CD4-positive, alpha-beta T cell treated with Interferon alpha-2 for 1 hour (primary cell): ENCODE measurements at regions not wholly inside any gene's neighbourhood (a gene's known extent, or its start where the extent isn't known, plus 50 kb on each side); places are given as distances from the start of the nearest gene placed in this dataset.

Source experiments
- DNase-seq, 2 donors: peaks; one replicate each; pipeline ENCODE4 v3.0.0-alpha.2; 2020 to 2022

DNA sequence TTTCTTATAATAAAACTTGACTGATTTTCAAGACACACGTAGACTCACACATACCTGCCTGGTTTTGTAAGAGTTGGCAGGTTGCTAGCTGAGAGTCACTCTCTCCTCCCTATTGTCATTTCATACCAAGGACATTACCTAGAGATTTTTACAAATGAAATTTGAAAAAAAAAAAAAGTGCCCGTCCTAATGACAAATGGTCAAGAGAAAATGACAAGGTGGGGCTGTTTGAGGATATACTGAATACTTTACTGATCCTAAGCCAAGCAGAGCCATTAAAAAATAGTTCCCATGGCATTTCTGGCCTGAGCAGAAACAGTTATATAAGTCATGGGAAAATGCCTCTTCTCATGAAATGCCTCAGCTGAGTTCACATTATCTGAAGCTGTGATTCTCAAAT is 150.2 kb downstream of the DYRK2 start:
- no peak for DNase-seq

DNA sequence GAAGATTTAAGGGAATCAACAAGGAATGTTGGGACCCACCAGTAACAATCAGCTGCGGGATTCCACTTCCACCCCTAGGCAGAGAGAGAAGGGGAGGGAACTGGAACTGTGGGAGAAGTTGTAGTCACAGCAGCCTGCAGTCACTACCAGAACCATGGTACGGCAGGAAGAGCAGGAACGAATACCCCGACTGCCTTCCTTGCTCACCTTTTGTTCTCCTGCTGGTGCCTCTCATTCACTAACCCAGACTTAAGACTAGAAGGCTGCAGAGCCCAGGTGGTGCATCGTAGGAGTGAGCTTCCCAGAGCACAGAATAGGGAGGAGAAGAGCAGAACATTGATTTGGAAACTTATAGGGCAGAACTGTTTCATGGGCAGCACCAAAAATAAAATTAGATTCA is 154.2 kb downstream of the DYRK2 start:
- DNase-seq, result no peak

DNA sequence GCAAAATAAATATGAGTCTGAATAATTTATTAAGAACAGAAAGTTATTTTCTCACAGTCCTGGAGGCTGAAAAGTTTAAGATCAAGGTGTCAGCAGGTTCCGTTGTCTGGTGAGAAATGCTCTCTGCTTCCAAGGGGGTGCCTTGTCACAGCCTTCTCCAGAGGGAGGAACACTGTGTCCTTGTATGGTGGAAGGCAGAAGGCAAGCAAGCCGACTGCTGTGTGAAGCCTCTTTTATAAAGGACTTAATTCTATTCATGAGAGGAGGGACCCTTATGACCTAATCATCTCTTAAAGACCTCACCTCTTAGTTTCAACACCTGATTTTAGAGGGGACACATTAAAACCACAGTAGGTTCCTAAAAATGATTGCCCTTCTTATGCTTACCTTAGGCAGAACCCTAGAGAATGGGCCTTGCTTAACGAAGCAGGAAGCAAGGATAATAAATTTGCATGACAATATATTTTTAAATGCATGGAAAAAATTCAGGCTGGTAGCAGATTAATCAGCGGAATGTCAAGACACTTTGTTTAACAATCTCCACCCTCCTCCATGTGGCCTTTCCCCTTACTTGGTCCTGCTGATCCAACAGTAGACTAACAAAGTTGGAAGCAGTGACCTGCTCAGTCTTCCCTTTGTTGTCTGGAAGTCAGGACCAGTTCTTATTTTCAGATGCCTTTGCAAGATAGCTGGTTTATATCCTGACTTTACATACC is 154.9 kb downstream of the DYRK2 start:
- DNase-seq, result no peak

- DNase-seq, result peak; percentile 2 to 46
Observed at GRCh38 chr12:67804168-67804567, 155.6 kb downstream of the DYRK2 start.

- no peak for DNase-seq
Observed at GRCh38 chr12:67807814-67808213, 159.3 kb downstream of the DYRK2 start.

DNA sequence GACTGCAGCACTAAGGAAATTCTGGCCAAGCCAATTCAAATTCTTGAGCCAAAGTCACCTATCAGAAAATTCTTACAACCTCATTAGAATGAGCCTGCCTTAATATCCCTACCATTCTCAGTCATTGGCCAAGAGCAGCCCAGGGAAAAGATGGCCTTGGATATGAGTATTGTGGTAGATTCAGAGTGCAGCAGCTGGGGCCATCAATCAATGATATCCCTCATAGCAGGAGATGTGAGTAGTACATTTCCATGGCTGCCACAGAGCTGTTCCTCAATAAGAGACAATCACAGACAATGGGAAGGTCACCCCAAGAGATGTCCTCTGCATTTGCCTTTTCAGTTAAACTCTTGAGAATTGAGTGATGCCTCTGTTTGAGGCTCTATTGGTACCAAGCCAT is 161.6 kb downstream of the DYRK2 start:
- DNase-seq, result no peak

- no peak for DNase-seq
Observed at GRCh38 chr12:67811437-67812361, 163.2 kb downstream of the DYRK2 start.

GRCh38 chr12:67813456-67813904 is 164.9 kb downstream of the DYRK2 start:
- DNase-seq, result no peak

GRCh38 chr12:67816269-67816668 is 167.7 kb downstream of the DYRK2 start:
- DNase-seq, result no peak

DNA sequence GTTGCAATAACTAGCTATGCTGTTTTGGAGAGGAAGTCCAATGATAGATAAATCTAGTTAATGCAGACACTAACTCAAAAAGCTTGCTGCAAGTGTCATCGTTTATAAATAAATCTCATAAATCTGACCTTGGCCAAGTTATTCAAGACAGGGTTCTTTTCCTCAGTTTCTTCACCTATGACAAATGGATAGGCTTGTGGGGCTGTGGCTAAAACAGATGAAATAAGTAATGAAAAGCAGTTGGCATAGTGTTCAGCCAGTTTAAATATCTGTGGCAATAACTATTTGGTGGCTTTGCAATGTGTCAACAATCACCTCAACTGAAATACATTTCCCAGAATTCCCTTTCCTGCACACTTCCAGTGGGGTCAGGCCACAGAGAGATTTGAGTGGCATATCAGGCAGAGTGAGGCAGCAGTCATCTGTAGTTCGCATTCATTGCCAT is 169.9 kb downstream of the DYRK2 start:
- DNase-seq, result no peak

GRCh38 chr12:67819902-67820301 is 169.3 kb upstream of the IFNG-AS1 start:
- no peak for DNase-seq

DNA sequence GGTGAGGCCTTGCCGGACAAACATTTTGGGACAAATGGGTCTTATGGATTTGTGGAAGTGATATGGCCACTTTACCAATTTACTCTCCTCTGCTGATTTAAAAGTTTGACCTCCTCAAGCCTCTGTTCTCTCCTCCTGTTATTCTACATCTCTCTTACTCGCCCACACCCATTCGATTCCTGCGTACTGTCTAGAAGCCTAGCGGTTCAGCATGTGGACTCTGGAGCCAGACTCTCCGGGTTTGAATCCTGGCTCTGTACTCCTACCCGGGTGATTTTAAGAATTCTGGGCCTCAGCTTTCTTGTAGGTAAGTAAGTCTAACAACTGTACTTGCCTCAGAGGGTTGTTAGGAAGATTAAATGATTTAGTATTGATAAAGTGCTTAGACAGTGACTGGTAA is 168.6 kb upstream of the IFNG-AS1 start:
- DNase-seq, result no peak

GRCh38 chr12:67822826-67823225 is 166.4 kb upstream of the IFNG-AS1 start:
- no peak for DNase-seq

DNA sequence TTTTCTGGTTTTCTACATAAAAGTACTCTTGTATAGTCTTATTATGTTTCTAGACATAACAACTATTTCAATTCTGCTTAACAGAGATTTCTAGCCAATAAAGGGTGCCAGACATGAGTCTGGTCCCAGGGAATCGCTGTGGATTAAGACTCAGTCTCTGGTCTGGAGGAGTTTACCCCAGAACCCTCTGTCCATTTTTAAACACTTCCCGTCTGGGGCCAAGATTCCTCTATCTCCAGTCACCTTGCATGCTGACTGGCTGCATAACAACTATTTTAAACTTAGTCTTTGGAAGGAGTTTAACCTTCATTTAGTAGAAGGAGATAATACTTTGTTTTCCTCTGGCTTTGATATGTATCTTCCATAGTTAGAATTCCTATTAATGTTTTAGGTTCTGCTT is 163.1 kb upstream of the IFNG-AS1 start:
- DNase-seq, result no peak

- DNase-seq, result no peak
Observed at GRCh38 chr12:67826946-67827720, 162.1 kb upstream of the IFNG-AS1 start.

GRCh38 chr12:67827820-67828383 is 161.3 kb upstream of the IFNG-AS1 start:
- peak in 1 of 2 donors; percentile 21 for DNase-seq

- DNase-seq, result no peak
Observed at GRCh38 chr12:67829896-67830295, 159.4 kb upstream of the IFNG-AS1 start.

DNA sequence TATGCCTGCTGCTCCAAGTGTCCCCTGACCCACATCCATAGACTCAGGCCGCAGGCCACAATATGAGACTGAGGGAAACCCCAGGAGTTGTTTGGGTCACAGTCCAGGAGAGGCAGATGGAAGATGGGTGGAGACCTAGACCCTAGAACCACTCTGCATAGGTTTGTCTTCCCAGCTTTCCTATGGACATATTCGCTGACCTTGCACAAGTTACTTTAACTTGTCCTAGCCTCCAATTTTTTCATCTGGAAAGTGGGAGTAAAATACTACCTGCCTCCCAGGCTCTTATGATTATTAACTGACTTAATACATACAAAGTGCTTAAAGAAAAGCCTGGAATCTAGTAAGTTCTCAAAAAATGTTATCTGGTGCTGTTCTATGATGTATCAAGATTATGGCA is 157.1 kb upstream of the IFNG-AS1 start:
- DNase-seq, result no peak

- no peak for DNase-seq
Observed at GRCh38 chr12:67833602-67834001, 155.6 kb upstream of the IFNG-AS1 start.

- DNase-seq, result no peak
Observed at GRCh38 chr12:67837876-67838275, 151.4 kb upstream of the IFNG-AS1 start.

GRCh38 chr12:67842124-67842523 is 147.1 kb upstream of the IFNG-AS1 start:
- DNase-seq, result no peak

DNA sequence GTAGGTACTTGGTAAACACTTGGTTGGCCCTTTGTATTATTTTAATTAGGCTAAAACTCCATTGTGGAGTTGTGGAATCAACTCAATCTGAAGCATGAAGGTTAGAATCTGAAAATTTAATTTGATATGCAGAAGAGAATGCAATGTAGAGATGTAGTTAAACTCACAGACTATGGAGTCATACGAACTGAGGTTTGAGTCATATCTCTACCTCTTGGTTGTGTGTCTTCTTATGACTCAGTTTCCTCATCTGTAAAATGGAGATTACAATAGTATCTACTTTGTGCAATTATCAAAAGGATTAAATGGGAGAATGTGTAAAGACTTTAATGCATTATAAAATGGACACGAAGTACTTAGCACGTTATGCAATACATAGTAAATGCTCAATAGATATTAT is 146.0 kb upstream of the IFNG-AS1 start:
- no peak for DNase-seq

DNA sequence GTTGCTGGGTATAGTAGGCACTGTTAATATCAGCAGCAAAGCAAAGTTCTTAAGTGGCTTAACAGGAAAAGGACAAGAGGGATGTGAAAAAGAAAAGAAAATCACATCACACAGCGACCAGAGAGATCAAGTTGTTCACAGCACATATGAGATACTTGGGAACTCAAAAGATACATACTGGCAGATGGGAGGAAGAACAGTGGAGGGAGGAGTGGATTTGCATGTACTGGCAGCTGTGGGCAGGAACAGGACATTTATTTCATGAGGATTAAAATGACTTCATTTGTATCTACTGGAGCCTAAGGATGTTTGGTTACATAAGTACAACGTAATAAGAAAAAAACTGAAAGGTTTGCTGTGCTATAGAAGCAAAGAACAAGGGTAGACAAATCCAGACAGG is 136.5 kb upstream of the IFNG-AS1 start:
- DNase-seq, result no peak
